ENCODE measurements at regions not wholly inside any gene's neighbourhood (a gene's known extent, or its start where the extent isn't known, plus 50 kb on each side); places are given as distances from the start of the nearest gene placed in this dataset.

- H3K4me3 ChIP-seq (ENCODE audit: low read depth, low read length) = no peak overlapping the region
- TF ChIP-seq CTCF (IDR thresholded peaks at IDR 0.05; ENCODE audit: low read depth, low read length) = no peak
- H3K27ac ChIP-seq = no peak overlapping the region
- H3K36me3 ChIP-seq = no peaks in the 10 kb centered on the region
- DNase-seq = no peak
- peaks cover 13% of the 10 kb centered on the region for H3K27me3 ChIP-seq (ENCODE audit: insufficient read depth, low read depth, severe bottlenecking)
- no peaks in the 10 kb centered on the region for H3K9me3 ChIP-seq (ENCODE audit: severe bottlenecking)
Measured at GRCh38 chr16:26649381-26650045, 417.2 kb upstream of the C16orf82 start.

GRCh38 chr16:26651464-26651863 is 415.3 kb upstream of the C16orf82 start:
- Histone ChIP-seq H3K27me3 (ENCODE audit: insufficient read depth, low read depth, severe bottlenecking) (peaks cover 23% of the 10 kb centered on the region), H3K27ac (no peak overlapping the region)
- TF ChIP-seq CTCF (IDR thresholded peaks at IDR 0.05; ENCODE audit: low read depth, low read length) = no peak

GRCh38 chr16:26651884-26652283 is 414.8 kb upstream of the C16orf82 start:
- TF ChIP-seq CTCF (IDR thresholded peaks at IDR 0.05; ENCODE audit: low read depth, low read length) = no peak
- H3K9me3 ChIP-seq (ENCODE audit: severe bottlenecking) = no peaks in the 10 kb centered on the region
- H3K36me3 ChIP-seq = no peaks in the 10 kb centered on the region
- H3K4me3 ChIP-seq (ENCODE audit: low read depth, low read length) = no peak overlapping the region
- H3K27ac ChIP-seq = no peak overlapping the region
- peaks cover 23% of the 10 kb centered on the region for H3K27me3 ChIP-seq (ENCODE audit: insufficient read depth, low read depth, severe bottlenecking)
- DNase-seq = no peak

More at GRCh38 chr16:26651464-26651863, 415.3 kb upstream of the C16orf82 start:
- Histone ChIP-seq H3K9me3 (ENCODE audit: severe bottlenecking) (no peaks in the 10 kb centered on the region), H3K4me3 (ENCODE audit: low read depth, low read length) (no peak overlapping the region), H3K36me3 (no peaks in the 10 kb centered on the region)
- no peak for DNase-seq

GRCh38 chr16:26658486-26658885 is 408.2 kb upstream of the C16orf82 start:
- Histone ChIP-seq H3K36me3 (no peaks in the 10 kb centered on the region), H3K4me3 (ENCODE audit: low read depth, low read length) (no peak overlapping the region), H3K9me3 (ENCODE audit: severe bottlenecking) (no peaks in the 10 kb centered on the region), H3K27ac (no peak overlapping the region), H3K27me3 (ENCODE audit: insufficient read depth, low read depth, severe bottlenecking) (peaks cover 41% of the 10 kb centered on the region)
- TF ChIP-seq CTCF (IDR thresholded peaks at IDR 0.05; ENCODE audit: low read depth, low read length) = no peak
- no peak for DNase-seq

- TF ChIP-seq CTCF (IDR thresholded peaks at IDR 0.05; ENCODE audit: low read depth, low read length) = no peak
- no peak overlapping the region for H3K27ac ChIP-seq
- no peak overlapping the region for H3K4me3 ChIP-seq (ENCODE audit: low read depth, low read length)
- no peaks in the 10 kb centered on the region for H3K36me3 ChIP-seq
- no peak for DNase-seq
- H3K27me3 ChIP-seq (ENCODE audit: insufficient read depth, low read depth, severe bottlenecking) = peaks cover 43% of the 10 kb centered on the region
- no peaks in the 10 kb centered on the region for H3K9me3 ChIP-seq (ENCODE audit: severe bottlenecking)
Measured at GRCh38 chr16:26658915-26659314, 407.8 kb upstream of the C16orf82 start.

DNA sequence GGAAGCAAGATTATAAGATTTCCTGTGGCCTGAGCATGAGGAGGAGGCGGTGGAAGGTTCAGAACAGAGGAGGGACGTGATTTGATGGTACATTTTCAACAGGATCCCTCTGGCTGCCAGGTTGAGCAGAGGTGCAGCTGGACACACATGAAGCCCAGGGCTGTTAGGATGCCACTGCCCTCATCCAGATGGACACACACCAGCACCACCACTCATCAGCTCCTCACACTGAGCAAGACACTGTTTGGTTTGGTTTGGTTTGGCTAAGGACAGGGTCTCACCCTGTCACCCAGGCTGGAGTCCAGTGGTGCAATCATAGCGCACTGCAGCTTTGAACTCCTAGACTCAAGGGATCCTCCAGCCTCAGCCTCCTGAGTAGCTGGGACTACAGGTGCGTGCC is 402.6 kb upstream of the C16orf82 start:
- no peak for DNase-seq
- H3K27ac ChIP-seq = no peak overlapping the region
- peaks cover 3% of the 10 kb centered on the region for H3K9me3 ChIP-seq (ENCODE audit: severe bottlenecking)
- no peaks in the 10 kb centered on the region for H3K36me3 ChIP-seq
- peaks cover 66% of the 10 kb centered on the region for H3K27me3 ChIP-seq (ENCODE audit: insufficient read depth, low read depth, severe bottlenecking)
- no peak overlapping the region for H3K4me3 ChIP-seq (ENCODE audit: low read depth, low read length)
- TF ChIP-seq CTCF (IDR thresholded peaks at IDR 0.05; ENCODE audit: low read depth, low read length) = no peak

Data from WERI-Rb-1 (cell line).